Esophagus muscularis mucosa (tissue), 4 donors: ENCODE measurements at regions not wholly inside any gene's neighbourhood (a gene's known extent, or its start where the extent isn't known, plus 50 kb on each side); places are given as distances from the start of the nearest gene placed in this dataset.

ENCODE experiments used
- DNase-seq: peaks from one replicate; pipeline ENCODE4 v3.0.0-alpha.2; 2017; ENCODE audit errors: extremely low spot score
- H3K27ac ChIP-seq, 4 donors: fragments of 200-600 bp; sonication (generic); replicated peaks in 1 of 4; 1 replicate in 3 of 4; 2 replicates in 1 of 4; pipeline ENCODE4 v1.5.1; 2016 to 2019; ENCODE audit warnings: mild to moderate bottlenecking in 1 of 4
- H3K27me3 ChIP-seq, 4 donors: fragments of 200-600 bp; sonication (generic); one replicate each; pipeline versions ENCODE4 v1.5.1 to v1.6.0; 2016 to 2019
- H3K36me3 ChIP-seq, 4 donors: fragments of 200-600 bp; sonication (generic); one replicate each; pipeline ENCODE4 v1.5.1; 2016 to 2019
- H3K4me1 ChIP-seq, 4 donors: fragments of 200-600 bp; sonication (generic); one replicate each; pipeline ENCODE4 v1.5.1; 2016 to 2019
- H3K4me3 ChIP-seq, 4 donors: fragments of 200-600 bp; sonication (generic); 1 replicate in 2 of 4; 2 replicates in 2 of 4; pipeline ENCODE4 v1.5.1; 2016 to 2019; ENCODE audit warnings: mild to moderate bottlenecking in 4 of 4, moderate library complexity in 1 of 4
- H3K9me3 ChIP-seq, 4 donors: fragments of 200-600 bp; sonication (generic); 1 replicate in 3 of 4; 2 replicates in 1 of 4; pipeline ENCODE4 v1.5.1; 2016 to 2019
- EP300 ChIP-seq: sonication (generic); formaldehyde crosslinking; IDR thresholded peaks from one replicate; pipeline ENCODE4 v1.6.1; 2017; ENCODE audit warnings: antibody characterized with exemption
- POLR2A ChIP-seq: fragments of 450-650 bp; IDR thresholded peaks from one replicate; pipeline ENCODE4 v1.6.1; 2017; ENCODE audit warnings: antibody characterized with exemption, moderate library complexity, mild to moderate bottlenecking, low read depth
- POLR2AphosphoS5 ChIP-seq, 2 donors: sonication (generic); formaldehyde crosslinking; IDR thresholded peaks; one replicate each; pipeline ENCODE4 v1.6.1; 2017; ENCODE audit warnings: antibody characterized with exemption in 2 of 2
- WGBS: methylation state at CpG from one replicate; pipeline ENCODE4 v1.1.5; 2018; 5-methylcytosine and 5-hydroxymethylcytosine counted together
- intact Hi-C: fragments of 100-400 bp; cut with DNase I; formaldehyde crosslinking; loops from one replicate; pipeline ENCODE4 v1.15.1; 2023
- TF ChIP-seq, protein P1 (sequence below), 3 experiments: fragments of 200-600 bp in 2 of 3; fragments of 450-650 bp in 1 of 3; sonication (generic) in 2 of 3; IDR thresholded peaks; one replicate each; pipeline ENCODE4 v1.5.1; 2017 to 2019; ENCODE audit warnings: antibody characterized with exemption in 3 of 3, mild to moderate bottlenecking in 2 of 3, moderate library complexity in 1 of 3

- 91% methylated on average over 2 of the region's 2 CpGs for WGBS
- H3K4me3 ChIP-seq, result no peak overlapping the region
These were observed 124.1 kb upstream of the MME start for GRCh38 chr3:154955907-154956533.

GRCh38 chr3:154954757-154955156 is 125.4 kb upstream of the MME start:
- TF ChIP-seq EP300, result no peak
- TF ChIP-seq, protein P1, sequence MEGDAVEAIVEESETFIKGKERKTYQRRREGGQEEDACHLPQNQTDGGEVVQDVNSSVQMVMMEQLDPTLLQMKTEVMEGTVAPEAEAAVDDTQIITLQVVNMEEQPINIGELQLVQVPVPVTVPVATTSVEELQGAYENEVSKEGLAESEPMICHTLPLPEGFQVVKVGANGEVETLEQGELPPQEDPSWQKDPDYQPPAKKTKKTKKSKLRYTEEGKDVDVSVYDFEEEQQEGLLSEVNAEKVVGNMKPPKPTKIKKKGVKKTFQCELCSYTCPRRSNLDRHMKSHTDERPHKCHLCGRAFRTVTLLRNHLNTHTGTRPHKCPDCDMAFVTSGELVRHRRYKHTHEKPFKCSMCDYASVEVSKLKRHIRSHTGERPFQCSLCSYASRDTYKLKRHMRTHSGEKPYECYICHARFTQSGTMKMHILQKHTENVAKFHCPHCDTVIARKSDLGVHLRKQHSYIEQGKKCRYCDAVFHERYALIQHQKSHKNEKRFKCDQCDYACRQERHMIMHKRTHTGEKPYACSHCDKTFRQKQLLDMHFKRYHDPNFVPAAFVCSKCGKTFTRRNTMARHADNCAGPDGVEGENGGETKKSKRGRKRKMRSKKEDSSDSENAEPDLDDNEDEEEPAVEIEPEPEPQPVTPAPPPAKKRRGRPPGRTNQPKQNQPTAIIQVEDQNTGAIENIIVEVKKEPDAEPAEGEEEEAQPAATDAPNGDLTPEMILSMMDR (IDR thresholded peaks at IDR 0.05), result peak in 1 of 3 experiments; percentile 14
- DNase-seq, result no peak
- Histone ChIP-seq H3K27me3 (no peaks in the 10 kb centered on the region), H3K4me1 (no peaks in the 10 kb centered on the region), H3K27ac (no peak overlapping the region), H3K36me3 (no peaks in the 10 kb centered on the region), H3K4me3 (no peak overlapping the region), H3K9me3 (peaks cover 0 to 11% (median 4%) of the 10 kb centered on the region in 4 donors)
- intact Hi-C loops, result no loop called here
- 18% methylated on average over 1 of the region's 1 CpG for WGBS

More at GRCh38 chr3:154955907-154956533, 124.1 kb upstream of the MME start:
- H3K4me1 ChIP-seq, result no peaks in the 10 kb centered on the region
- no peak overlapping the region for H3K27ac ChIP-seq
- no peaks in the 10 kb centered on the region for H3K27me3 ChIP-seq
- no peaks in the 10 kb centered on the region for H3K36me3 ChIP-seq
- TF ChIP-seq, protein P1 (IDR thresholded peaks at IDR 0.05), result no peak
- TF ChIP-seq POLR2AphosphoS5 (IDR thresholded peaks at IDR 0.05) (no peak), EP300 (no peak), POLR2A (no peak)
- DNase-seq, result no peak
- H3K9me3 ChIP-seq, result peaks cover 0 to 11% (median 4%) of the 10 kb centered on the region in 4 donors
- intact Hi-C loops, result no loop called here

DNA sequence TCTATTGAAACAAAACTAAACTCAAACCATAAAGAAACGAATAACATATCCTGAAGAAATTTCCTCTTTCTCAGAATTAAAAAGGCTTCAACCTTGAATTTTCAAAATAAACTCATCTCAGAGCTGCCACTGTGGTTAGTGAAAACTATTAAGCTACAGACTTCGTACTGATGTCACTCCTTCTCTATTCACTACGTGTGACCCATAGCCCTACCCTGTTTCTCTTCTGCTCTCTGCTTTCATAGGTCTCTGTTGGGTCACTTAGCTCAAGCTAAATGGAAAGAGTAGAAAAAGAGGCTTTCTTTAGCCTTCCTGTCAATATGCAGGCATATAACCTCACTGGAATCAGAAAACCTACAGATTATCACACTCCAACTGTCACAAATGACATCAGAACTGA is 126.6 kb upstream of the MME start:
- intact Hi-C loops, result no loop called here
- WGBS, result 63% methylated on average over 3 of the region's 3 CpGs

GRCh38 chr3:154952553-154952952 is 127.6 kb upstream of the MME start:
- WGBS, result 59% methylated on average over 6 of the region's 6 CpGs
- no peak for DNase-seq
- no peak for TF ChIP-seq EP300
- intact Hi-C loops, result no loop called here
- peaks cover 0 to 11% (median 4%) of the 10 kb centered on the region in 4 donors for H3K9me3 ChIP-seq
- H3K27ac ChIP-seq, result no peak overlapping the region
- H3K27me3 ChIP-seq, result no peaks in the 10 kb centered on the region
- H3K36me3 ChIP-seq, result no peaks in the 10 kb centered on the region
- H3K4me3 ChIP-seq, result no peak overlapping the region
- H3K4me1 ChIP-seq, result no peaks in the 10 kb centered on the region

More for the DNA sequence above, 126.6 kb upstream of the MME start:
- H3K27ac ChIP-seq, result no peak overlapping the region
- H3K27me3 ChIP-seq, result no peaks in the 10 kb centered on the region
- TF ChIP-seq EP300 (no peak), POLR2A (no peak), POLR2AphosphoS5 (IDR thresholded peaks at IDR 0.05) (no peak)
- TF ChIP-seq, protein P1 (IDR thresholded peaks at IDR 0.05), result no peak
- no peaks in the 10 kb centered on the region for H3K36me3 ChIP-seq
- no peak overlapping the region for H3K4me3 ChIP-seq
- no peak for DNase-seq
- no peaks in the 10 kb centered on the region for H3K4me1 ChIP-seq
- H3K9me3 ChIP-seq, result peaks cover 0 to 11% (median 4%) of the 10 kb centered on the region in 4 donors

DNA sequence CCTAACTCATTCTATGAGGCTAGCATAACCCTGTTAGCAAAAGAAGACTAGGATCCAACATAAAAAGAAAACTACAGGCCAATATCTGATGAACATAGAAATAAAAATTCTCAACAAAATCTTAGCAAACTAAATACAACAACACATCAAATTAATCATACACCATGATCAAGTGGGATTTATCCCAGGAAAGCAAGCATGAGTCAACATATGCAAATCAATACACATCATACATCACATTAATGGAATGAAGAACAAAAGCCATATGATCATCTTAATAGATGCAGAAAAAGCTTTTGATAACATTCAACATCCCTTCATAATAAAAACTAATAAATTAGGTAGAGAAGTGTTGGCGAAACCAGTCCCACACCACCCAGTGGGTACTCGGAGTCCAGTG is 136.1 kb upstream of the MME start:
- 95% methylated on average over 2 of the region's 2 CpGs for WGBS
- Histone ChIP-seq H3K27me3 (no peaks in the 10 kb centered on the region), H3K27ac (no peak overlapping the region), H3K4me1 (no peaks in the 10 kb centered on the region), H3K9me3 (peaks cover 0 to 15% (median 11%) of the 10 kb centered on the region in 4 donors), H3K36me3 (no peaks in the 10 kb centered on the region), H3K4me3 (no peak overlapping the region)
- intact Hi-C loops, result no loop called here
- DNase-seq, result no peak
- no peak for TF ChIP-seq EP300
- TF ChIP-seq POLR2A, result no peak
- TF ChIP-seq, protein P1 (IDR thresholded peaks at IDR 0.05), result no peak
- TF ChIP-seq POLR2AphosphoS5 (IDR thresholded peaks at IDR 0.05), result no peak
